ENCODE measurements at regions not wholly inside any gene's neighbourhood (a gene's known extent, or its start where the extent isn't known, plus 50 kb on each side); places are given as distances from the start of the nearest gene placed in this dataset.

GRCh38 chr16:88144028-88144511 is 192.8 kb downstream of the BANP start:
- TF ChIP-seq, protein P1, sequence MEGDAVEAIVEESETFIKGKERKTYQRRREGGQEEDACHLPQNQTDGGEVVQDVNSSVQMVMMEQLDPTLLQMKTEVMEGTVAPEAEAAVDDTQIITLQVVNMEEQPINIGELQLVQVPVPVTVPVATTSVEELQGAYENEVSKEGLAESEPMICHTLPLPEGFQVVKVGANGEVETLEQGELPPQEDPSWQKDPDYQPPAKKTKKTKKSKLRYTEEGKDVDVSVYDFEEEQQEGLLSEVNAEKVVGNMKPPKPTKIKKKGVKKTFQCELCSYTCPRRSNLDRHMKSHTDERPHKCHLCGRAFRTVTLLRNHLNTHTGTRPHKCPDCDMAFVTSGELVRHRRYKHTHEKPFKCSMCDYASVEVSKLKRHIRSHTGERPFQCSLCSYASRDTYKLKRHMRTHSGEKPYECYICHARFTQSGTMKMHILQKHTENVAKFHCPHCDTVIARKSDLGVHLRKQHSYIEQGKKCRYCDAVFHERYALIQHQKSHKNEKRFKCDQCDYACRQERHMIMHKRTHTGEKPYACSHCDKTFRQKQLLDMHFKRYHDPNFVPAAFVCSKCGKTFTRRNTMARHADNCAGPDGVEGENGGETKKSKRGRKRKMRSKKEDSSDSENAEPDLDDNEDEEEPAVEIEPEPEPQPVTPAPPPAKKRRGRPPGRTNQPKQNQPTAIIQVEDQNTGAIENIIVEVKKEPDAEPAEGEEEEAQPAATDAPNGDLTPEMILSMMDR (IDR thresholded peaks at IDR 0.05), result no peak
- no peak for TF ChIP-seq POLR2A (IDR thresholded peaks at IDR 0.05)
